Stimulated activated memory B cell treated with anti-CD40 and anti-IgM and Interleukin-4, amounts not matched to agents 10 μg/mL and 1 μg/mL and 100 μg/mL, for 72 hours (primary cell): ENCODE measurements at regions not wholly inside any gene's neighbourhood (a gene's known extent, or its start where the extent isn't known, plus 50 kb on each side); places are given as distances from the start of the nearest gene placed in this dataset.
A peak's percentile ranks its signal among the peaks of the same experiment; 100 is the strongest.

Source experiments
- ATAC-seq: fragments of 150-1000 bp; cut with Tn5 transposase; 2 replicates; pipeline ENCODE4 v1.10.0; 2021
- H3K27ac Mint-ChIP-seq: one replicate; pipeline ENCODE4 v1.8.0; 2022; ENCODE audit warnings: mild to moderate bottlenecking, mixed read lengths
- H3K27me3 Mint-ChIP-seq: one replicate; pipeline ENCODE4 v1.8.0; 2022; ENCODE audit warnings: mixed read lengths
- H3K36me3 Mint-ChIP-seq: one replicate; pipeline ENCODE4 v1.8.0; 2022; ENCODE audit warnings: mixed read lengths
- H3K4me1 Mint-ChIP-seq: one replicate; pipeline ENCODE4 v1.8.0; 2022; ENCODE audit warnings: mixed read lengths
- H3K4me3 Mint-ChIP-seq: one replicate; pipeline ENCODE4 v1.8.0; 2022; ENCODE audit warnings: mild to moderate bottlenecking, moderate library complexity, mixed read lengths
- H3K9me3 Mint-ChIP-seq: one replicate; pipeline ENCODE4 v1.8.0; 2022; ENCODE audit warnings: mixed read lengths

DNA sequence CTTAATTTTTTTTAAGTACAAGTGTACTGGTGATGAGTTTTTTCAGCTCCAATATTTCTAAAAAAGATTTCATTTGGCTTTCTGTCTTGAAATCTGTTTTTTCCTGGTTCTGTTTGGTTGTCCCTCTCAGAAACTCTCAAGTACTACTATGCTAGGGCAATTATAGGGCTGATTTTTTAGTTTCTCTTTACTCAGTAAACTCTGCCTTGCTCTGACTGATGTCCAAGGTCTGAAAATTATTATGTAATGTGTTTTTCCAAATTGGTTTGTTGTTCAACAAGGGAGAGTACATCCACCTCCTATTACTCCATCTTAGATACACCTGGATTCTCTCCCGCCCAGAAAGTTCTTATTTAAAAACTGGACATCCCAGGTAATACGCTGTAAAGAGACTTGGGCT is 877.7 kb downstream of the CBLN2 start:
- no peaks in the 10 kb centered on the region for H3K9me3 Mint-ChIP-seq

DNA sequence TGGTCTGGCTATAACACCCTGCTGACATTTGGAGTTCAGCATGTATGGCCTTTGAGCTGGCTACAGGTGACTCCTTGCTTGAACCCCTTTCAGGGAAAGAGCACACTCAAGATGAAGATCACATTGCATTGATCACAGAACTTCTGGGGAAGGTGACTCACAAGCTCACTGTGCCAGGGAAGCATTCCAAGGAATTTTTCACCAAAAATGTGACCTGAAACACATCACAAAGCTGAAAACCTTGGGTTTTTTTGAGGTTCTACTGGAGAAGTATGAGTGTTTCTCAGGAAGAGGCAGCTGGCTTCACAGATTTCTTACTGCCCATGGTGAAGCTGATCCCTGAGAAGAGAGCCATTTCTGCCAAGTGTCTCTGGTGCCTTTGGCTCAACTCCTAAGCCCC is 879.0 kb downstream of the CBLN2 start:
- H3K4me3 Mint-ChIP-seq, result no peak overlapping the region
- H3K27me3 Mint-ChIP-seq, result no peaks in the 10 kb centered on the region
- ATAC-seq, result no peak
- peaks cover 1% of the 10 kb centered on the region for H3K9me3 Mint-ChIP-seq
- H3K36me3 Mint-ChIP-seq, result no peaks in the 10 kb centered on the region
- no peaks in the 10 kb centered on the region for H3K4me1 Mint-ChIP-seq
- H3K27ac Mint-ChIP-seq, result no peak overlapping the region

More for the DNA sequence above, 877.7 kb downstream of the CBLN2 start:
- Mint-ChIP-seq H3K27ac (no peak overlapping the region), H3K36me3 (no peaks in the 10 kb centered on the region), H3K4me1 (no peaks in the 10 kb centered on the region), H3K27me3 (no peaks in the 10 kb centered on the region), H3K4me3 (no peak overlapping the region)
- no peak for ATAC-seq

DNA sequence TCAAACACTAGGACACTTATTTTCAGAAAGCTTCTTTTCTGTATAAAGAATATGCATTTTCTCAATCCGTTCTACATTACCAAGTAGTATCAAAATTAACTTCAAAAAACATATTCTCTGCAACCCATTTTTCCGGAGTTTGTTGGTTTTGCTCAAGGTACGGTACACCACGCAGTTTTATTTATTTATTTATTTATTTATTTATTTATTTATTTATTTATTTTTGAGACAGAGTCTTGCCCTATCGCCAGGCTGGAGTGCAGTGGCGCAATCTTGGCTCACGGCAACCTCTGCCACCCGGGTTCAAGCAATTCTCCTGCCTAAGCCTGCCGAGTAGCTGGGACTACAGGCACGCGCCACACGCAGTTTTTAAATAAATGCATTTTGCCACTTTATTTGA is 900.3 kb downstream of the CBLN2 start:
- H3K9me3 Mint-ChIP-seq, result no peaks in the 10 kb centered on the region
- H3K27me3 Mint-ChIP-seq, result no peaks in the 10 kb centered on the region
- H3K36me3 Mint-ChIP-seq, result no peaks in the 10 kb centered on the region
- H3K4me3 Mint-ChIP-seq, result no peak overlapping the region
- H3K27ac Mint-ChIP-seq, result no peak overlapping the region
- no peak for ATAC-seq
- peaks cover 3% of the 10 kb centered on the region for H3K4me1 Mint-ChIP-seq

DNA sequence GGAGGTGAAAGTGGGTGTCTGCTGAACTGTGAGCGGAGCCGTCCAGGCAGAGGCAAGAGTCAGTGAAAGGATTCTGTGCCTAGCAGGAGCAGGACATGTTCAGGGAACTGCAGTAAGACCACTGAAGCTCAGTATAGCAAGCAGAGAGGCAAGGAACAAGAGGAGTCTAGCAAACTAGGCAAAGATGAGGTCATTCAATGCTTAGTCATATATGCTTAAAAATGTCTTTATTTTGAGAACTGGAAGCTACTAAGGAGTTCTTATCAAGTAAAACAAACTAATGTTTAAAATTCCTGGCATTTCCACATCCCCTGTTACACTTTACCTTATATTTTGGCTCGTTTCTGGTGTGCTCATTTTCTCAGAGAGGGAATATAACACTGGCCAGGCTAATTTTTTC is 913.4 kb downstream of the CBLN2 start:
- no peaks in the 10 kb centered on the region for H3K9me3 Mint-ChIP-seq
- H3K4me3 Mint-ChIP-seq, result no peak overlapping the region
- peak; percentile 36 for ATAC-seq
- H3K36me3 Mint-ChIP-seq, result no peaks in the 10 kb centered on the region
- H3K27me3 Mint-ChIP-seq, result no peaks in the 10 kb centered on the region
- no peak overlapping the region for H3K27ac Mint-ChIP-seq
- no peaks in the 10 kb centered on the region for H3K4me1 Mint-ChIP-seq

DNA sequence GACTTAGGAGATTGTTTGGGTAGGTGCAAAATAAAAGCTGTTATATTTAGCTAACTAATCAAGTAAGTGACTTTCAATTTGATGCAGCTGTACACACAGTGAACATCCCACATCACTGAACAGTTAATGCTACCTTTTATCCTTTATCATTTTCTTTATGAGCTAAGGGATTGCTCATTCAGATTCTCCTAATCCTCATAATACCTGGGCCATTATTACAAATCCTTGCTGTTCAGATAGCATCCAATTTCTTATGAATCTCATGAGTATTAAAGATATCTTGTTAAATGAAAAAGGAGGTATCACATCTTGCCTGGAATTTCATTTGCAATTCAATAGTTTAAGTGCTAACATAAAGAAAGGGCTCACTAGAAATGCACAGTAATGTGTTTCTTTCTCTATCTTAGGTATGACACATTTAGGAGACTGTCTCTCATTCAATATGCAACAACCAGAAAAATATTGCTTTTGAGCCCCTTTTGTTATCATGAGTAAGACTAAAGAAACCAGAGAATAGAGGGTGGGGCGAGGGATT is 918.5 kb downstream of the CBLN2 start:
- ATAC-seq, result no peak
- Mint-ChIP-seq H3K9me3 (no peaks in the 10 kb centered on the region), H3K4me1 (no peaks in the 10 kb centered on the region), H3K36me3 (no peaks in the 10 kb centered on the region), H3K4me3 (no peak overlapping the region), H3K27me3 (no peaks in the 10 kb centered on the region), H3K27ac (no peak overlapping the region)

DNA sequence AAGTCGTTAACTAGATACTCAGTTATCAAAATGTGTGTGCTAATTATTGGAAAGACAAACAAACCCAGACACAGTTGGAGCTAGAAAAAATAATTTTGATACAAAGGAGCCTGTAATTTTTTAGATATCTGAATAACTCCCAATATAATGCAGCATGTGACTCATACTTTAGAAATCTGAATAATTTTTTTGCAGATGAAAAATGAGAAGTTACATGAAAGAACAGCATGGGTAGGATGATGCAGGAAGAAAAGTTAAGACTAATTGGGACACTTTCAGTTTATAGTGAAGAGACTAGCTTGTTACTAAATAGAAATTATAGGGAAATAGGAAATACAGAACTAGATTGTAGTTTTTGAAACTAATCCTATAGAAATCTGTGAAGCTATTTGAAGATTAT is 945.8 kb downstream of the CBLN2 start:
- Mint-ChIP-seq H3K36me3 (no peaks in the 10 kb centered on the region), H3K9me3 (peaks cover 2% of the 10 kb centered on the region)
- ATAC-seq, result no peak

DNA sequence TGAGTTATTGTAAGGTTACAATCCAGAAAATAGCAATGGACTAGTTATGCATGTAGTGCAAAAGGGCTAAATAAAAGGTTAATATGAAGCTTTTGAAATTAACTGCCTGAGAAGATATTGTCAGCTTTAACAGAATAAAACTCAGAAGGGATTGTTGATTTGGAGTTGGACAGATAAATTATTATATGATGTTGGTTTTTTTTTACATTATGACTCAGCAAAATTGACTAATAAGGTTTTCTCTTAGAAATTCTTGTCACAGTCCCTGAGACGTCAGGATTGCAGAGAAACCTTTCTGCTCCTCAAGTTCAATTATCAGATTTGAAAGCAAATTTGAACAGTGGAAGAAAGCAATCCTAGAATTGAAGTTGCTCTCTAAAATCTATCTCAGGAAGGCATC is 946.9 kb downstream of the CBLN2 start:
- H3K27me3 Mint-ChIP-seq, result no peaks in the 10 kb centered on the region
- no peaks in the 10 kb centered on the region for H3K4me1 Mint-ChIP-seq
- H3K4me3 Mint-ChIP-seq, result no peak overlapping the region
- H3K36me3 Mint-ChIP-seq, result no peaks in the 10 kb centered on the region
- no peak overlapping the region for H3K27ac Mint-ChIP-seq
- no peak for ATAC-seq
- peaks cover 2% of the 10 kb centered on the region for H3K9me3 Mint-ChIP-seq

More for the DNA sequence above, 945.8 kb downstream of the CBLN2 start:
- H3K4me3 Mint-ChIP-seq, result no peak overlapping the region
- H3K27ac Mint-ChIP-seq, result no peak overlapping the region
- no peaks in the 10 kb centered on the region for H3K27me3 Mint-ChIP-seq
- H3K4me1 Mint-ChIP-seq, result no peaks in the 10 kb centered on the region

DNA sequence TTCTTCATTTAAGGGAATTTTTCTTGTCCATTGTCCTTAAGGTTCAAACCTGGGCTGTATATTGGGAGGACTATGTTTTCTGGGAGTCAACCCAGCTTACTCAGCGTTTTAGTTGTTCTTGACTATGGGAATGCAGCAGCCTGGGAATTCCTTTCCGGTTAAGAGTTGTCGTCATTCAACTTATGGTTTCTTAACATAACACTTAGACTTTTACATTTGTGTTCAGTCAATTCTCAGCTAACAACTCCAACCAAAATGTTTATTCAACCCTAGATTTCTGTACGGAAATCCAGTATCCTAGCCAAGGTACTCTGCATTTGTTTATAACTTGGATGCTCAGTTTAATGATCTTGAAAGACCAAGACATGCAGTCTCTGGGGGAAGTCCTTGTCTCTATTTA is 960.9 kb downstream of the CBLN2 start:
- no peak overlapping the region for H3K27ac Mint-ChIP-seq
- H3K4me3 Mint-ChIP-seq, result no peak overlapping the region
- H3K9me3 Mint-ChIP-seq, result peaks cover 11% of the 10 kb centered on the region
- H3K27me3 Mint-ChIP-seq, result no peaks in the 10 kb centered on the region
- no peaks in the 10 kb centered on the region for H3K4me1 Mint-ChIP-seq
- no peak for ATAC-seq
- H3K36me3 Mint-ChIP-seq, result no peaks in the 10 kb centered on the region

DNA sequence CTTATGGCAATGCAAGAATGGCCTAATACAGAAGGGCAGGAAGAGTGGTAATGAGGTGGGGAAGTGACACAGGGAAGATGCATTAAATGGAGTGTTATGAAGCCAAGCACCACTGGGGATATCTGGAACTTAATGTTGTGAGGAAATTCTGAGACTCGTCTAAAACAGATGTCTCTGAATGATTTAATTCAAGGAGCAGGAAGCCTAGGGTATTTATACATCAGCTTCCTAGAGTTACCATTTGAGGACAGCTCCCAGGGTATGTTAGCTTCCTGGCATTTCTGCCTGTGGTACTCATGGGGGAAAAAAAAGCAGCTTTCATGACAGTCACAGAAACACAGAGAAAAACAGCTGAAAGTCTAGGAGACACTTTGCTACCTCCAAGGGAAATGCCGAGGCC is 989.5 kb downstream of the CBLN2 start:
- Mint-ChIP-seq H3K4me1 (no peaks in the 10 kb centered on the region), H3K9me3 (peaks cover 15% of the 10 kb centered on the region), H3K27ac (no peak overlapping the region), H3K4me3 (no peak overlapping the region), H3K36me3 (no peaks in the 10 kb centered on the region), H3K27me3 (no peaks in the 10 kb centered on the region)
- ATAC-seq, result no peak

DNA sequence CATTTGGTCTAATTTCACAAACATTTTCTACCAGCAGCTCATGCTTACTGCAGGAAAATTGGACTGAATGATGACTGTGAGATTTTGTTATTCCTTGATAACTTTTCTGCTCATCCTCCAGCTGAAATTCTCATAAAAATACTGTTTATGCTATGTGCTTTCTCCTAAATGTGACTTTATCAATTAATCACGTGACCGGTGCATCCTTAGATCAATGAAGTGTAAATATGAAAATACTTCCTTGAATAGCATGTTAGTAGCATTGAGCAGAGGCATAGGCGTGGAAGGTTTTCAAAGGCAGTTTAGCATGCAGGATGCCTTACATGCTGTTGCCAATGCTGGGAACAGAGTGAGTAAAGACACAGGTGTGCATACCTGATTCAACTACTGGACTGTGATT is 1002.5 kb downstream of the CBLN2 start:
- Mint-ChIP-seq H3K36me3 (no peaks in the 10 kb centered on the region), H3K27me3 (no peaks in the 10 kb centered on the region), H3K27ac (no peak overlapping the region), H3K4me3 (no peak overlapping the region), H3K4me1 (no peaks in the 10 kb centered on the region), H3K9me3 (peaks cover 3% of the 10 kb centered on the region)
- no peak for ATAC-seq

DNA sequence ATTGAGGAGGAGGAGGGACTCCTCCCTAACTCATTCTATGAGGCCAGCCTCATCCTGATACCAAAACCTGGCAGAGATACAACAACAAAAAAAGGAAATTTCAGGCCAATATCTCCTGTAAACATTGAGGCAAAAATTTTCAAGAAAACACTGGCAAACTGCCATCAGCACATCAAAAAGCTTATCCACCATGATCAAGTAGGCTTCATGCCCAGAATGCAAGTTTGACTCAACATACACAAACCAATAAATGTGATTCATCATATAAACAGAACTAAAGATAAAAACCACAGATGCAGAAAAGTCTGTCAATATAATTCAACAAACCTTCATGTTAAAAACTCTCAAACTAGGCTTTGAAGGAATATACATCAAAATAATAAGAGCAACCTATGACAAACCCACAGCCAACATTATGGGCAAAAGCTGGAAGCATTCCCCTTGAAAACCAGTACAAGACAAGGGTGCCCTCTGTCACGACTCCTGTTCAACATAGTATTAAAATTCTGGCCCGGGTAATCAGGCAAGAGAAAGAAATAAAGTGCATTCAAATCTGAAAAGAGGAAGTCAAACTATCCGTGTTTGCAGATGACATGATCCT is 1014.3 kb downstream of the CBLN2 start:
- Mint-ChIP-seq H3K27me3 (no peaks in the 10 kb centered on the region), H3K9me3 (no peaks in the 10 kb centered on the region), H3K36me3 (no peaks in the 10 kb centered on the region)

DNA sequence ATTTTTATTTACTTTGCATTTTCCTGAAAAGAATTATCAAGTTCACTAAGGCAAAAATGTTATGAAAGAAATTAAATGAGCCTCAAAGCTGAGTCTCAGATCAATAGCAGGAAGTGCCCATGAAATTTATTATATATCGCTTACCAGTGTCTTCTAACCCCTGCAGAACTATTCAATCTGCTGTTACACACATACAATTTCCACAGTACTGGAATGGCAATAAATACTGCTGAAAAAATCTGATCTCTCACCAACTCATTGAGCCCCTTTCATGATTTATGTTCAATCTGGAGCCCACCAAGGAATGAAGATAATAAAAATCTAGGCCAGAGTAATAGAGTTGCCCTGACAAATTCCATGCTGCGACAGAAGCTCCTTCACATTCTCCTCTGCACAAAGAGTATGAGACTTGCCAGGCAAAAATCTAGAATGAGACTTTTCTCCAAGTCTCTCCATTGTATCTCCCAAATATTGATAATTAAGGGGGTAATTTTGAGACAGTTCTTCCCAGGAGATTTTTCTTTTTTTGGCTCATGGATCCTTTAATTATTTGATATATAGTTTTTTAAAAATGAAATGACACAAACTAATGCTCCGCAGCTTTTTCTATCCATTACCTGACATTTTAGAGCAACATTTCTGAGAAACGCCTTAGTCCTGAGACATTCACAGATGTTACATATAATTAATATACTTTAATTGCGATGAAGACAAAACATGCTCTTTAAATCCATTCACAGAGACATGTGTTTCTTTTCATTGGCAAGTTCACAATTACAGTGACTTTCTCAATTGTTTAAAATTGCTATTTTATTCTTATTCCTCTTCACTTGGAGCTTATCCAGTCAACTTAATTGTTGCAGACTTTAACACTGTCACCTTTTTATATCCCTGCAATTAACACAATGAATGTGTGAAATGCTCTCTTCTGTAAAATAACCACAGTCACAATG is 1020.4 kb downstream of the CBLN2 start:
- no peaks in the 10 kb centered on the region for H3K27me3 Mint-ChIP-seq

More for the DNA sequence above, 1014.3 kb downstream of the CBLN2 start:
- ATAC-seq, result no peak
- Mint-ChIP-seq H3K4me1 (no peaks in the 10 kb centered on the region), H3K27ac (no peak overlapping the region), H3K4me3 (no peak overlapping the region)

DNA sequence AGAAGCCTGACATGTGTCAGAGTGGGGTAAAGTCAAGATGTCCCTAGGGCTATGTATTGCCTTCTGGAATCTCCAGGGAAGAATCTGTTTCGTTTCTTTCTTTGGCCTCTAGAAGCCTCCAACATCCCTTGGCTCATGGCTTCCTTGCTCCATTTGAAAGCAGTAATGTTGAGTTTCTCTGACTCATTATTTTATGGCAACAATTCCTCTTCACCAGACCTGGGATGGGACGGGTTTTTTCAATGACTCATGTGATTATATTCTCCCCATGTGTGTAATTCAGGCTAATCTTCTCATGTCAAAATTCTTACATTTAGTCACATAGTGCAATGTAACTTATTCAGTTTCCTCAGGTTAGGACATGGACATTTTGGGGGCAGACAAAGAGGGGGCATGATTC is 1038.6 kb downstream of the CBLN2 start:
- Mint-ChIP-seq H3K4me3 (no peak overlapping the region), H3K27me3 (no peaks in the 10 kb centered on the region), H3K36me3 (no peaks in the 10 kb centered on the region), H3K4me1 (no peaks in the 10 kb centered on the region), H3K9me3 (peaks cover 11% of the 10 kb centered on the region), H3K27ac (no peak overlapping the region)
- ATAC-seq, result no peak

More for the DNA sequence above, 1020.4 kb downstream of the CBLN2 start:
- Mint-ChIP-seq H3K4me3 (no peak overlapping the region), H3K36me3 (no peaks in the 10 kb centered on the region), H3K4me1 (no peaks in the 10 kb centered on the region), H3K27ac (no peak overlapping the region), H3K9me3 (peaks cover 3% of the 10 kb centered on the region)
- no peak for ATAC-seq

DNA sequence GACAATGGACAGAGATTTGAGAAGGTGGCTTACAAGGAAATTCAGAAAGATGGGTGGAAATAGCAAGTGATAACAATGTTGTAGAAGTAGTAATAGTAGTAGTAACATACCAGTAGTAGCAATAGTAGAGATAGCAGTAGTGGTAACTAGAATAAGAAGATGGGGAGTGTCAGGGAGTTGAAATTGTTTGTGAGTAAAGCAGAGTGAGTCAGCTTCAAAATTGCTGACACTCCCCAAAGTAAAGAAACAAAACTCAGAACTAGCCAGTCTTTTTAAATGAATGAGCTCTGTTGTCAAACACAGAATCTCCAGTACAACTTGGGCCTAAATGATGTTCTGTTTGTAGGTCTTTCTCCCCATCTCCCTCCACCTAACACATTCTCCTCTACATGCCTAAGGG is 1040.9 kb downstream of the CBLN2 start:
- Mint-ChIP-seq H3K4me3 (no peak overlapping the region), H3K4me1 (no peaks in the 10 kb centered on the region), H3K27me3 (no peaks in the 10 kb centered on the region), H3K9me3 (peaks cover 11% of the 10 kb centered on the region), H3K36me3 (no peaks in the 10 kb centered on the region), H3K27ac (no peak overlapping the region)
- ATAC-seq, result no peak

DNA sequence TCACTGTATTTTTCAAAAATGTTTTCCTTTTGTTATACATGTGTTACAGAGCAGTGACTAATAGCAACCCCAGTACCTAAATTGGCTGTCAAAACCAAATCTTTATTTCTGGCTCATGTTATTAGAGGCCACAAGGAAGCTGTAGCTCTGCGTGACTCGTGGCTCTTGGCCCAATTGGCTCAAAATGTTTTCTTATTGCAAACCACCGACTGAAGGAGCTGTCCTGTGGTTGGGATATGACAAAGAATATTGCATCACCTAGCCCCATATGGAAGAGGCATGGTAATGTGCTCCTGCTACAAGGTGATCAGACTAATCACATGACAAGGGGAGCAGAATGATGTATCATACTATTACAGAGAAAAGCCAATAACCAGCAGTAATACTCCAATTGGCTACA is 1058.5 kb downstream of the CBLN2 start:
- no peak for ATAC-seq
- Mint-ChIP-seq H3K4me1 (no peaks in the 10 kb centered on the region), H3K36me3 (no peaks in the 10 kb centered on the region), H3K9me3 (no peaks in the 10 kb centered on the region), H3K27ac (no peak overlapping the region), H3K4me3 (no peak overlapping the region), H3K27me3 (no peaks in the 10 kb centered on the region)
